Lung (tissue), 11 donors: ENCODE measurements at regions not wholly inside any gene's neighbourhood (a gene's known extent, or its start where the extent isn't known, plus 50 kb on each side); places are given as distances from the start of the nearest gene placed in this dataset.

Experiments used
- ATAC-seq: fragments of 200-7000 bp; cut with Tn5 transposase; one replicate; pipeline ENCODE4 v1.9.1; 2020; ENCODE audit warnings: moderate number of reproducible peaks; ENCODE audit not compliant: insufficient read depth, low FRiP score
- DNase-seq, 3 donors: peaks; one replicate each; pipeline ENCODE4 v3.0.0-alpha.2; 2013 to 2017
- H3K27ac ChIP-seq, 2 donors: one replicate each; pipeline ENCODE4 v1.5.1; 2013; ENCODE audit warnings: mild to moderate bottlenecking in 2 of 2, moderate library complexity in 2 of 2, control low read depth in 1 of 2, inconsistent platforms in 1 of 2, low read depth in 1 of 2, low read length in 1 of 2
- H3K27me3 ChIP-seq, 3 donors: one replicate each; pipeline ENCODE4 v1.5.1; 2013; ENCODE audit warnings: low read length in 2 of 3; ENCODE audit not compliant: control insufficient read depth in 3 of 3, insufficient read depth in 3 of 3
- H3K36me3 ChIP-seq, 4 donors: one replicate each; pipeline ENCODE4 v1.5.1; 2013; ENCODE audit warnings: low read length in 4 of 4, mild to moderate bottlenecking in 1 of 4, moderate library complexity in 1 of 4; ENCODE audit not compliant: control insufficient read depth in 4 of 4, insufficient read depth in 4 of 4
- H3K4me1 ChIP-seq, 5 donors: one replicate each; pipeline ENCODE4 v1.5.1; 2013; ENCODE audit warnings: low read length in 5 of 5, mild to moderate bottlenecking in 2 of 5, moderate library complexity in 1 of 5; ENCODE audit not compliant: control insufficient read depth in 5 of 5, insufficient read depth in 5 of 5
- H3K4me3 ChIP-seq: one replicate; pipeline ENCODE4 v1.5.1; 2013; ENCODE audit warnings: mild to moderate bottlenecking, control low read depth, moderate library complexity
- H3K9ac ChIP-seq, 2 donors: one replicate each; pipeline ENCODE4 v1.5.1; 2013; ENCODE audit warnings: low read length in 2 of 2, control low read depth in 1 of 2; ENCODE audit not compliant: insufficient read depth in 1 of 2
- H3K9me3 ChIP-seq, 4 donors: one replicate each; pipeline ENCODE4 v1.5.1; 2013; ENCODE audit warnings: low read length in 3 of 4, mild to moderate bottlenecking in 1 of 4, moderate library complexity in 1 of 4; ENCODE audit not compliant: control insufficient read depth in 4 of 4, insufficient read depth in 3 of 4
- WGBS, 2 donors: extraction: QIAGEN DNeasy Blood & Tissue Kit; methylation state at CpG; one replicate each; pipeline ENCODE4 v1.1.7; 2013; 5-methylcytosine and 5-hydroxymethylcytosine counted together
- TF ChIP-seq, protein P1 (sequence below): IDR thresholded peaks from 2 replicates; pipeline ENCODE4 v1.5.1; 2012; ENCODE audit warnings: mild to moderate bottlenecking; ENCODE audit errors: control extremely low read depth, extremely low read depth
- donor health status: control.
- donor health status: control.
- donor health status: Bipolar disorder and iron deficiency.
- donor health status: healthy.
- donor health status: DM: yes; HTN: yes; CAD: no.

GRCh38 chr2:118686346-118686745 is 161.1 kb downstream of the EN1 start:
- H3K4me3 ChIP-seq, result no peak overlapping the region
- peaks cover 0 to 8% (median 0%) of the 10 kb centered on the region in 4 donors for H3K9me3 ChIP-seq
- H3K27me3 ChIP-seq, result no peaks in the 10 kb centered on the region
- H3K36me3 ChIP-seq, result no peaks in the 10 kb centered on the region
- no peak for ATAC-seq
- TF ChIP-seq, protein P1, sequence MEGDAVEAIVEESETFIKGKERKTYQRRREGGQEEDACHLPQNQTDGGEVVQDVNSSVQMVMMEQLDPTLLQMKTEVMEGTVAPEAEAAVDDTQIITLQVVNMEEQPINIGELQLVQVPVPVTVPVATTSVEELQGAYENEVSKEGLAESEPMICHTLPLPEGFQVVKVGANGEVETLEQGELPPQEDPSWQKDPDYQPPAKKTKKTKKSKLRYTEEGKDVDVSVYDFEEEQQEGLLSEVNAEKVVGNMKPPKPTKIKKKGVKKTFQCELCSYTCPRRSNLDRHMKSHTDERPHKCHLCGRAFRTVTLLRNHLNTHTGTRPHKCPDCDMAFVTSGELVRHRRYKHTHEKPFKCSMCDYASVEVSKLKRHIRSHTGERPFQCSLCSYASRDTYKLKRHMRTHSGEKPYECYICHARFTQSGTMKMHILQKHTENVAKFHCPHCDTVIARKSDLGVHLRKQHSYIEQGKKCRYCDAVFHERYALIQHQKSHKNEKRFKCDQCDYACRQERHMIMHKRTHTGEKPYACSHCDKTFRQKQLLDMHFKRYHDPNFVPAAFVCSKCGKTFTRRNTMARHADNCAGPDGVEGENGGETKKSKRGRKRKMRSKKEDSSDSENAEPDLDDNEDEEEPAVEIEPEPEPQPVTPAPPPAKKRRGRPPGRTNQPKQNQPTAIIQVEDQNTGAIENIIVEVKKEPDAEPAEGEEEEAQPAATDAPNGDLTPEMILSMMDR, result no peak
- H3K9ac ChIP-seq, result no peak overlapping the region
- no peaks in the 10 kb centered on the region for H3K4me1 ChIP-seq
- no peak for DNase-seq
- 76% methylated on average over 1 of the region's 1 CpG for WGBS, 2 donors
- no peak overlapping the region for H3K27ac ChIP-seq

GRCh38 chr2:118683460-118683859 is 164.0 kb downstream of the EN1 start:
- Histone ChIP-seq H3K9me3 (peaks cover 0 to 5% (median 0%) of the 10 kb centered on the region in 4 donors), H3K27ac (no peak overlapping the region), H3K9ac (no peak overlapping the region), H3K4me1 (no peaks in the 10 kb centered on the region), H3K27me3 (no peaks in the 10 kb centered on the region), H3K36me3 (no peaks in the 10 kb centered on the region), H3K4me3 (no peak overlapping the region)
- TF ChIP-seq, protein P1, result no peak
- WGBS, 2 donors, result 86 to 91% methylated on average over 5 of the region's 5 CpGs
- DNase-seq, result no peak
- ATAC-seq, result peak; percentile 32

DNA sequence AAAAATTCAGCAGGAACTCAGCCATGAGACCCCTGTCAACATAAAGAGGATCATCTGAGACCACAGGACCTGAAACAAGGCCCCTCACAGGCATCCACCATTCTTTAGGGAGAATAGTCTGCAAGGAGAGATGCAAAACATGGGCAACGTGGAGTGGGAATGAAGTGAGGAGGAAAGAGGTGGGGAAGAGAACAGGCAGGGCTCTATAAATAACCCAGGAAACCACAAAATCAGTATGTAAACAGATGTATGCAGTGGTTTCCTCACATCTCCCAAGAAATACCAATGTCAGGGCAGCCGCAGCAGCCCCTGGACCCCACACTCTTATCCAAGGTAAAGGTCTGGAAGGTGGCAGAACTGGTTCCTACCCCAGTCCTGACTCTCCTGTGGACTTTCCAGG is 168.5 kb downstream of the EN1 start:
- ATAC-seq (no peak), DNase-seq (no peak)
- Histone ChIP-seq H3K4me3 (no peak overlapping the region), H3K9me3 (peaks cover 0 to 5% (median 0%) of the 10 kb centered on the region in 4 donors), H3K36me3 (no peaks in the 10 kb centered on the region), H3K27ac (no peak overlapping the region), H3K9ac (no peak overlapping the region), H3K27me3 (no peaks in the 10 kb centered on the region), H3K4me1 (no peaks in the 10 kb centered on the region)
- 2 to 8% methylated on average over 2 of the region's 2 CpGs for WGBS, 2 donors
- TF ChIP-seq, protein P1, result no peak

DNA sequence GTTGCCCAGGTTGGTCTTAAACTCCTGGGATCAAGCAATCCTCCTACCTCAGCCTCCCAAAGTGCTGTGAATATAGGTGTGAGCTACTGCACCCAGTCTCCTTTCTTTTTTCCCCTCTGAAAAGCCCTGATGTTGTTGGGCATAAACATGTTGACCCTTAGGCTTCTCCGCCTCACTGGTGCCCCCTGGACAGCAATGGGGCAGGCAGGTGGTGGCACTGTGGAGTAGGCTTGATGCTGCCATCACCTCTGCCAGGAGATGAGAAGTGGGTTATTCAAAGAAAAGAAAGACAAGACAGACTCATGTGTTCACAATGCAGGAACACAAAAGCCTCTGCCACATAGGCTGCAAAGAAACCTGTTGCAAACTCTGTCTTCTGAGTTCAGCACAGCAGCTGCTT is 169.9 kb downstream of the EN1 start:
- no peaks in the 10 kb centered on the region for H3K27me3 ChIP-seq
- TF ChIP-seq, protein P1, result no peak
- H3K36me3 ChIP-seq, result no peaks in the 10 kb centered on the region
- WGBS, 2 donors, result 85 to 91% methylated on average over 1 of the region's 1 CpG
- no peak for DNase-seq
- no peaks in the 10 kb centered on the region for H3K4me1 ChIP-seq
- H3K4me3 ChIP-seq, result no peak overlapping the region
- ATAC-seq, result no peak
- peaks cover 0 to 2% (median 0%) of the 10 kb centered on the region in 4 donors for H3K9me3 ChIP-seq
- H3K9ac ChIP-seq, result no peak overlapping the region
- no peak overlapping the region for H3K27ac ChIP-seq
